GM12892 (cell line): ENCODE measurements at regions not wholly inside any gene's neighbourhood (a gene's known extent, or its start where the extent isn't known, plus 50 kb on each side); places are given as distances from the start of the nearest gene placed in this dataset.

Experiments
- POLR2A ChIP-seq: IDR thresholded peaks from 2 replicates; pipeline ENCODE4 v1.6.1; 2011; ENCODE audit warnings: low read depth, low read length, control low read depth
- POLR2AphosphoS5 ChIP-seq: IDR thresholded peaks from 2 replicates; pipeline ENCODE4 v1.6.1; 2011; ENCODE audit warnings: low read depth, low read length, control low read depth

GRCh38 chr3:75224412-75224811 is 439.7 kb upstream of the FRG2C start:
- no peak for TF ChIP-seq POLR2A
- no peak for TF ChIP-seq POLR2AphosphoS5
